GM19025 (cell line): ENCODE measurements at regions not wholly inside any gene's neighbourhood (a gene's known extent, or its start where the extent isn't known, plus 50 kb on each side); places are given as distances from the start of the nearest gene placed in this dataset.
"Not testable (repeated sequence)": the region's sequence is repeated elsewhere in the genome, so short reads cannot be mapped to it uniquely, and the experiment has no call there.

ENCODE experiments used
- ATAC-seq: cut with Tn5 transposase; IDR thresholded peaks from one replicate; pipeline ENCODE4 v1.9.1; 2021; ENCODE audit warnings: mild to moderate bottlenecking, low read depth, moderate library complexity; ENCODE audit not compliant: unreplicated experiment

DNA sequence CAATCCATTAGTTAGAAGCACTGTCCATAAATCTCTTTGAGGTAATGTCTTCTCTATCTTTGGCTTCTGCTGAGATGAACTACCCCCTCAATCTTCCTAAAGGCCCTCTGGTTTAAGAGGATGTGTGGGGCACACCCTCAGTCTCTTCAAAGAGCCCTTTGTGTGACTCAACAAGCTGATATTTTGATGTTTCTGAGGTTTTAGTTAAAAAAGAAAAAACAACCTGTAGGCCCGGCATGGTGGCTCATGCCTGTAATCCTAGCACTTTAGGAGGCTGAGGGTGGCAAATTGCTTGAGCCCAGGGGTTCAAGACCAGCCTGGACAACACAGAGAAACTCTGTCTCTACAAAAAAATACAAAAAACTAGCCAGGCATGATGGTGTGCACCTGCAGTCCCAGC is 593.5 kb downstream of the TMEM182 start:
- no peak for ATAC-seq

DNA sequence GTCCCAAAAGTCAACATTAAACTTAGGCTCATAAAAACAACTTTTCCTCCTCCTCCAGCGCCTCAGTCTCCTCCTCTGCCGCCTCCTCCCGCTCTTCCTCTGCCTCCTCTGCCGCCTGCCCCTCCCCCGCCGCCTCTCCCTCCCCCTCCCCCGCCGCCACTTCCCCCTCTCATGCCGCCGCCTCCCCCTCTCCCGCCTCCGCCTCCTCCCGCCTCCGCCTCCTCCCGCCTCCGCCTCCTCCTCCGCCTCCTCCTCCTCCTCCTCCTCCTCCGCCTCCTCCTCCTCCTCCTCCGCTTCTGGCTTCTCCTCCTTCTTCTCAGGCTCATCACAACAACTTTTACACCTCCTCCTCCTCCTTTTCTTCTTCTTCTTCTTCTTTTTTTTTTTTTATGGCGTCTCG is 599.9 kb downstream of the TMEM182 start:
- no peak for ATAC-seq

DNA sequence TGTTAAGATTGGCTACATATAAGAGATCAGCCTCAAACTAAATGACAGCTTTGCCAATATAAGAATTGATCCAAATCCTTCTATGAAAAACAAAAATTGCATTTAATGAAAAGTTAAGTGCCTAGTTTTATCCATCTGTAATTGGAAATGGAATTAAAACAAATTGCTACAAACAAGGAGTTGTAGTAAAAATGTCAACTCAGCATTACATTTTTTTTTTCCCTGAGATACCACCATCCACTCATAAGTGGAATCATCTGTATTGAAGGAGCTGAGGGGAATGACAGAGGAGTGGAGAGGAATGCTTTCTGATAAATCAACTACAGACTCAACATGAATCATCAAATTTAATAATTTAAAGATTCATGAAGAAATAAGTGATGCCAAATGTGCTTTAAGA is 601.8 kb downstream of the TMEM182 start:
- no peak for ATAC-seq

DNA sequence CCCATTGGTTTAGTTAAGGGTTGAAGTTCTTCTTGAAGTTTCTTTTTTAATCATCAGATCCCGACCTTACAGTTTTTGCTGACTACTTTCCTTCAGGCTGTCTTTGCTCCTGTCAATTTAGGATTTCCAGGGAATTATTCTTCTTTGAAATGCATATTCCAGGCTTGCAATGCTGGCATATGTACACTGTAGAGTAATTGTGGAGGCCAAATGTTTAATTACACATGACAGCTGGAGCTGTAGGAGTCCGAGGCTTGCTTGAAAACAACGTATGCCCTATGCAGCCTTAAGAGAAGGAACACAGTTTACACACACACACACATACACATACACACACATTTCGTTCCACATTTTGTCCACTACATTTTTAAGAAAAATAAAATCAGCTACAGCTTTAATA is 602.3 kb downstream of the TMEM182 start:
- no peak for ATAC-seq

DNA sequence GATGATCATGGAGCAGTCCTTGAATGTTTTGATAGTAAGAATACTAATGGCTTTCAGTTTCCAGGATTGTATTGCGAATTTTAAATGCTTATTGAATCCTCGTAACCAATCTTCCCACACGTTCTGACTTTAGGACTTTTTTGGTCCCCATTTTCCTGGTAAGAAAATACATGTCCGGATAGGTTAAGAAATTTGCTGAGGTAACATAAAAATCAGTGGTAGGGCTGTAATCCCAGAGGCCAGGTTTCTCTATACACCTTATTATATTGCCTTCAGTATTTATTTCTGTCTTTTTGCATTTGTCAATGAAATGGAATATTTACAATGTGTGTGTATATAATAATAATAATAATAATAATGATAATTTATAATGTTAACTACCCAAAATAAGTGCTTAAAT is 603.2 kb downstream of the TMEM182 start:
- no peak for ATAC-seq

DNA sequence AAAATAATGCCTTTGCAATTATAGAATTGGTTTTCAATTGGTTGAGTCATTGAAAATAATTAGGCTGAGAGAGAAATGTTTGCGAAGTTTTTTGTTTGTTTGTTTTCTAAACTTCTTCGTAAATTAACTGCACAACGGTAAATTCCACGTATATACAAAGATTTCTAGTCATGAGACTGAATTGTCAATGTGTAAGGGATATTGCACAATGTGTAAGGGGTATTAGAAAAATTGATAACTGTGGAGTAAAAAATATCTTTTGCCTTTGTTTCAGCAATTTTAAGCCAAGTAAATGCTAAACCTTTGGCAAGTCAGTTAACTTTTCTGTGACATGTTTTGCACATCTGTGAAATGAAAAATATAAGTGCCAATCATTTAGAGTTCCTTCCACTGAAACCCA is 606.0 kb downstream of the TMEM182 start:
- ATAC-seq: no peak

DNA sequence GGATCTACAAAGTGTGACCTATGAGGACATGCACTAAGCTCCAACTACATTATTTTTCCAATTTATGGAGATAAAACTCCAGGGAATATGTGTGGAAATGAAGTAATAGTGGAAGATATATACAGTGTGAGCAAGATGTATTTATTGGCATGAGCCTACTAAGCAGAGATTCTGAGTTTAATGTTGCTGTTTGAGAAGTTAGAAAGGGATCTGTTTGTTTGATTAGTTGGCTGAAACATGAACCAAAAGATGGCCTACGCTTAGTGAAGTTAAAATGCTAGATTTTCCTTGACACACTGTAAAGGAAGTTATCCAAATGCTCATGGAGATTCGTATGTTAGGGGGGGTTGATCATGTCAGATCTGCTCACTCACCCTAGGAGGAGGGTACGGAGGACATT is 621.7 kb downstream of the TMEM182 start:
- no peak for ATAC-seq

DNA sequence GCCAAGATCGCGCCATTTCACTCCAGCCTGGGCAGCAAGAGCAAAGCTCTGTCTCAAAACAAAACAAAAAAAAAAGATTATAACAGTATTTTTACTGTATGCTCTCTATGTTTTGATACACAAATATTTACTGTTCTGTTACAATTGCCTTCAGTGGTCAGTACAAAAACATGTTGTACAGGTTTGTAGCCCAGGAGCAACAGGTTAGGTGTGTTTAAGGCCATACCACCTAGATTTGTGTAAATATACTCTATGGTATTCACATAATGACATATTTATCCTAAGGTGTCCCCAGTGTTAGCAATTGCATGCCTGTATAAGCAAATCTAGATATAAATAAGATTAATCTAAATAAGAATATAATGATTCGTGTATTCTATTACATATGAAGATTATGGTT is 625.0 kb downstream of the TMEM182 start:
- no peak for ATAC-seq

DNA sequence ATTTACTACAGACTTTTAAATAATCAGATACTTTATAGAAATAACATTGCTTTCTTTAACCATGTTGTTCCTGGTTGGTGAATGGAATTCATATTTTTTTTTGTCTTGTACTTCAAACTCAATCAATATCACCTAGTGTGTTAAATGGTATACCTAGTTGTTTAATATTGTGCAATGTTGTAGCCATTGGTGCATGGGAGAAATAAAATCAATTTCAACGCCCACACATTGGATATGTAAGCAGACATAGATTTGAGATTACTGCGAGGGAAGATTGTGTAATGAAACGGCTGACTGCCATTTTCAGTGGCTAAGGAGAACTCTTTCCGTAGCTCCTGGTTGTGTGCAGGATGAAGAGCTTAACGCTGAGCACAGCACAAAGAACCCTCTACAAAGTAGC is 626.1 kb downstream of the TMEM182 start:
- ATAC-seq: no peak

DNA sequence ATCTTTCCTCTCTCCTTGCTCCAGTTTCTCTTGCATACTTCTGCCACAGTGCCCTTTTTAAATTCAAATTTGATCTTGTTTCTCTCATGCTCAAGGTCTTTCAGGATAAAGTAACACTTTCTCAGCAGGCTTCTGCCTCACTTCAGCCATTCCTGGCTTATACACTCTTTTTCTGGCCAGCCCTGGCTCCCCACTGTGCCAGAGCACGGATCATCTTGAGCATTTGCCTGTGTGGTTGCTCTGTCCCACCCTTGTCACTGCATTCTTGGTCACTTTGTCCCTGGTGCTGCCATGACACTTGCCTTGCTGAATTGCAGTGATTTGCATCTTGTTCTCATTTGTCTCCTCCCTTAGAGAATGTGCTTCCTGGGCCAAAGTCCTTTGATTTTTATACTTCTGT is 634.3 kb downstream of the TMEM182 start:
- ATAC-seq: no peak

DNA sequence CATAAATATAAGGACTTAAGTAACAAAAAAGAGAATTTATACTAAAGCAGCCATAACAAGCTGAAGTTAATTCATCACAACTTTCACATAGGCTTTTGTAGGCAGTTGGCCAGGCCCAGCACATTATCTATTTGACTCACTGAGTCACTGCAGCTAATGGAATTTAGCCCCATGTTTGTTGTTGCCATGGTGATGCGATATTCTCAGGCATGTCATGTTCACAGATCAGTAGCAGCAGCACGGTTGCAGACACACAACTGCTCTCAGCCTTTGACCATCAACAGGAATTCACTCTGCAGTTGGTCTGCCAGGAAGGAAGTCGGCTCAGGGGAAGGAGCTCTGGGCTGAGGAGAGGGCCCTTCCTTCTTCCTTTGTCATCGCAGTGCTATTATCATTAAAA is 639.8 kb downstream of the TMEM182 start:
- ATAC-seq: no peak

DNA sequence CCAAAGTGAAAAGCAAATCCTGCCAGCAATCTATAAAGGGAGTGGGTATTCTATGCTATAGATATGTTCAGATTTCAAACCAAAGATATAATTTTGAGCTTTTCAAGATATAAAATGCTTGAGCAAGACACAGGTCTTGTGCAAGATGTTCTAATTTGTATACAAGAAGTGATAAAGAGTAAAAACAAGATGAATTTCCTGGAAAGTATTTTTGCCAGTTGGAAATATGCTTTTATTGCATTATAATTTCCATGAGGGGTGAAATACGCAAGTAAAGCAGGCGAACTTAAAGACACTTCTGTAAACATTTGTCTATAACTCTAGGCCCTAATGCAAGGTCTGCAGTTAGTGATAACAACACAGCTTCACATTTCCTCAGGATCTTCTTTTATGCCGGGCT is 640.5 kb downstream of the TMEM182 start:
- no peak for ATAC-seq

DNA sequence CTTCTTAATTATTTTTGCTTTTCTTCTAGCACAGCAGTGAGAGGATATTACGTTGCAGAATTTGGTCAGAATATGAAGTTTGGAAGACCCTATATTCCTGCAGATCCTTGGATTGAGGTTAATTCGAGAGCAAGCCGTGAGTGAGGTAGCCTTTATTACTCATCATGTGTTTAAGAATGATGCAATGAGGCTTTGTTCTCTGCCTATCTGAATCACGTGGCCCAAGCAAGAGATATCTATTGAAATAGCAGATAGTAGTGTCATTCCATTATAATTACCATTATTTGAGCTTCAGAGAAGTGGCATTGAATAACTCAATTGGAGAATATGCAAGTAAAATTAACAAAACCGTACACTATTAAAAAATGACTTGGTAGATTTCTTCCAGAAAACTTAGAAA is 641.1 kb downstream of the TMEM182 start:
- no peak for ATAC-seq

DNA sequence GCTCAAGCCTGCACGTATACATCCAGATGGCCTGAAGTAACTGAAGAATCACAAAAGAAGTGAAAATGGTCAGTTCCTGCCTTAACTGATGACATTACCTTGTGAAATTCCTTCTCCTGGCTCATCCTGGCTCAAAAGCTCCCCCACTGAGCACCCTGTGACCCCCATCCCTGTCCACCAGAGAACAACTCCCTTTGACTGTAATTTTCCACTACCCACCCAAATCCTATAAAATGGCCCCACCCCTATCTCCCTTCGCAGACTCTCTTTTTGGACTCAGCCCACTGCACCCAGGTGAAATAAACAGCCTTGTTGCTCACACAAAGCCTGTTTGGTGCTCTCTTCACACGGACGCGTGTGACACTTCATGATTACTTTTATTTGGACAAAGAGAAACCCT is 641.6 kb downstream of the TMEM182 start:
- not testable (repeated sequence) for ATAC-seq

DNA sequence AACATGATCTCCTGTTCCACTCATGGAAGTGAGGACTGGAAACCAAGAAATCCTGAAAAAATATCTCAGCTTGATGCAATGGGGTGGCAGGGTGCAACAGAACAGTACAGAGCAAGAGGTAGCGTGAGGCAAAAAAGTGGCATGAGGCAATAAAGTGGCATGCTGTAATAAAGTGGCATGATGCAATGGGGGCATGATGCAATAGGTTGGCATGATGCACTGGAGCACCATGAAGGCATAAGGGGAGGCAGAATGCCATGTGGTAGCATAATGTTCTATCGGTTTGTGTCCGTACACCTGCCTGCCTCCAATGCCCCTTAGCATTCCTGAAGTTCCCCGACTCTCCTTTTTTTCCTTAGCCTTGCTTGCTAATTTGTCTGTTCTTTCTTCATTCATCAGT is 648.4 kb downstream of the TMEM182 start:
- ATAC-seq: no peak

DNA sequence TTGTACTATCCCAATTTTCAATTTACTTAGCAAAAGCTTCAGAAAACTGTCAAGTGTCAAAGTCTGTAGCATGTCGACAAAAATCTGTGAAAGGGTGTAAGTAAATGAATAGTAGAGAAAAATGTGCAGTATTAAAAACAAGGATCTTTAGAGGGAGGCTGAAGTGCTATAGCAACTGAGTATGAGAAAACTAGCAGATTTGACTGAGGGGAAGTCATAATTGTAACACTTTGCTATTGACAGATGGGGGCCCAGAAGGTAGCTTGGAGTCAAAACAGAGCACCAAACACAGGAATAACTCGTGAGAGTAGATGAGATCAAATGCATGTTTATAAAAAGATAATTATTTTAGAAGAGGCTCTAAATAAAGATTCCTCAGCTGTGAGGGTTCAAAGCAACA is 657.7 kb downstream of the TMEM182 start:
- no peak for ATAC-seq

DNA sequence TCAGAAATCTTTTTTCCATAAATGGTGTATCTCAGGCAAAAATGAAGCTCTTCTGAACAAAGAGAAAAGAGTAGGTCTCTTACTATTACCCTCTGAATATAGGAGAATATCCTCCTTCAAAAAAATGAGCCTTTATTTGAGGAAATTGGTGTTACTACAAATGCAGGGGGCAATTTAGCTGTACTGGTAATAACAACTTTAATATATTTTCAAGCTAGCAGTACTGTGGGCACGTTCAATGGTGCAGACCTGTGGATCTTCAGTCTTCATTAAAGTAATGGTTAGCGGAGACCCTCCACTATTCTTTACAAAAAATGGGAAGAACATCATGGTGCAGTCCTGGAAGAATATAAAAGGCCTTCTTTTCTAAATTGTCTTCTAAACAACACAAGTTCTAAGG is 661.3 kb downstream of the TMEM182 start:
- no peak for ATAC-seq

DNA sequence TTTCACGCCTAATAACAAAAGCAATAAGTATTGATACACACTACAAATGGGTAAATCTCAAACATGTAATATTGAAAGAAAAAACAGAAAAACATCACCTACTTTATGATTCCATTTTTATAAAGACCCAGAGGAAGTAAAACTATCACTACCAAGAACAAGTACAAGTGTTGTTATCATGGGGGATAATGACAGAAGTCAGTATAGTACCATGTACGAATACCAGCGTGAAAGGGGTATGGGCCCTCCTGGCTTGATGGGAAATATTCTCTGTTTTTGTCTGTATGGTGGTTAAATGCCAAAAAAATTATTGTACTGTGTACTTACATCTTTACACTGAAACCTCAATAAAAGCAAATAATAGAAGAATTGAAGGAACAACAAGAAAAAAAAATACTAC is 665.7 kb downstream of the TMEM182 start:
- no peak for ATAC-seq

DNA sequence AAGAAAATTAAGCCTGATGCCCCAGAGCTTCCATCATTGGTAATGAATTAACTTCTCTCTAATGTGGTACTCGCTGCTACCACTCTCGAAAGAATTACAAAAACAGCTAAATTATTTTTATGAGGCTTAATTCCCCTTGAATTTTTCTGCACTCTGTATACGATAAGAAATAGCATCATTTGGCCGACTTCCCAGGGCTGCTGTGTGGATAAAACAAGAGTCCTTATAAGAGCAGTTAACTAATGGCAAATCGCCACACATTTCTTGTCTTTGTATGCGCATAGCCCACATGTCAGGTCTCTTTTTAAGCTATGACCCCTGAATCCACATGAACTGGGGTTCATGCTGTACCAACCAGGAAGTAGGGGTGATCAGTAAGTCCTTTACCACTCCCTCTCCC is 668.4 kb downstream of the TMEM182 start:
- ATAC-seq: no peak

DNA sequence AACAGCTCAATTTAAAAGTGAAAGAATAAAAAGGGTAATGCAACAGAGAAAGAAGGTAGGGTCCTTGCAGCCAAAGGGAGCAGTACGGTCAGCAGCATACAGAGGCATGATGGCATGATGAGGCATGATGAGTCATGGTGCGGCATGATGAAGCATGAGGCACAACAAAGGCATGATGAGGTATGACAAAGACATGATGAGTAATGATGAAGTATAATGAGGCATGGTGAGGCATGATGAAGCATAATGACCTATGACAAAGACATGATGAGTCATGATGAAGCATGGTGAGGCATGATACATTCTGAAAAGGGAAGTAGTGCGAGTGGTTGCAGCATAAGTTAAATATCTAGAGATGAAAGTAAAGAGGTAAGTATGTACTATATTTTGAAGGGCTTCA is 673.2 kb downstream of the TMEM182 start:
- no peak for ATAC-seq

DNA sequence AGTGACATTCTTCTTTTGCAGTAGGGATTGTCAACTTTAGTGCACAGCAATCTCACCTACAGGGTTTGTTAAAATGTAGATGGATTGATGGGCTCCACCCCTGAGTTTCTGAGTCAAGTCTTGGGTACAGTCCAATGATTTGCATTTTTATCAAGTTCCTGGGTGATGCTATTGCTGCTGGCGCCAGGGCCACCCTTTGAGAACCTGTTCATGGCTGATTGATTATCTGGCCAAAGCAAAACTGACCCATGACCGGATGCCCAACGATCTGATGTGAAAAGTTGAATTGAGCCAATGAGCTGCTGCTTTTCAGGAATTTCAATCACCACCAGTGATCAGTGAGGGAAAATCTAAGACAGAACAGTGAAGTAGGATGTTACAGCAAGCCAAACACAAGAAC is 675.3 kb downstream of the TMEM182 start:
- ATAC-seq: no peak

DNA sequence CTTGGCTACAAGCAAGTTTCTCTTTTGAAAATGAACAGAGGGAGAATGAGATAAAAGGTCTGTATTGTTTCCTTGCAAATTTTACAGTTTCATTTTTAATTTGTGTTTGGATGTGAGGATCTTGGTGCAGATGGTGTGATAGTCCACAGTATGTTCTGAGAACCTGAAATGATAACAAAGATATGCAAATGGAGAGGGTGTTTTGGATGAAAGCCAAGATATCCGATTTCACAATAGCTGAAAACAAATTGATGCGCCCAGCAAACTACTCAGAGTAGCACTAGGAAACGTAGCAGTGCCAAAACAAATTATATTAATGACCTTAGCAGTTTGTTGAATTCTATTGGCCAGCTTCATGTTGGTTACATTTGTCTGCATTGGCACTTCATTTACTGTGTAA is 683.5 kb downstream of the TMEM182 start:
- ATAC-seq: no peak

DNA sequence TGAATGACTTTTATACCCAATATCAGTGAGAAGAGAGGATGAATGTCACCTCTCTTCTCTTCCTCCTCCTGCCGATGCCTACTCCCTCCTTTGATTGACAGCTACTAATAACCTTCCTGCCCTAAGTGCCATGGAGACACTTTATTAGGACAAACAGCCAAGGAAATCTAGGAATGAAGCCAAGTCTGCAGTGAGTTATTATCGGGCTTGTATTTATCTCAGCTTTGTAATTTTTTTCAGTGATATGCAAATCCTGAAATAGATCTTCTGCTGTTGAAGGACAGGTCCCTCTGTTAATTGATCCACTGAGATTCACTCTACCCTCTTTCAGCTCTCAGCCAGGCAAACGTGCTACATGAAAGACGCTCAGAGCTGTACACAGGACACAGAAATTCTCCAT is 686.7 kb downstream of the TMEM182 start:
- ATAC-seq: no peak

DNA sequence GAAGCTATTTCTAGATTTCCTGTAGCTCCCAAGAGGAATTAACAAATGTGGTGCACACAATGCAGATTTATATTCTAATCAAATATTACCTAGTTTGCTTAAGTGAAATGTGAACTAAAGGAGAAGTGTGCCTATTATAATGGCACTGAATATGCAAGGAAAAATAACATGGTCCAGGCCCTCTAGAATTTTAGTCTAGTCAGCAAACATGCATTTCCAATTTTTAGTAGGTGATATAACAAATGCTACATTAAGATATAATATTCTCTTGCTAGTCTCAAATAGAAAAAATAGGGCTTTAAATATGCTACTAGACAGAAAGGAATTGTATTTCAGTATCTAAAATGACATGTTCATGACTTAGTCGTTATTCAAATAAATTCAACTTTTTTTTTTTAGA is 689.5 kb downstream of the TMEM182 start:
- ATAC-seq: no peak
